Right lobe of liver (tissue), 4 donors: ENCODE measurements at regions not wholly inside any gene's neighbourhood (a gene's known extent, or its start where the extent isn't known, plus 50 kb on each side); places are given as distances from the start of the nearest gene placed in this dataset.

ENCODE experiments used
- POLR2A ChIP-seq: fragments of 450-650 bp; IDR thresholded peaks from one replicate; pipeline ENCODE4 v1.6.1; 2017; ENCODE audit warnings: antibody characterized with exemption, mild to moderate bottlenecking
- TF ChIP-seq, protein P1 (sequence below), 4 donors: fragments of 200-600 bp in 3 of 4; fragments of 450-650 bp in 1 of 4; IDR thresholded peaks; one replicate each; pipeline versions ENCODE4 v1.5.1 to v1.8.0; 2016 to 2022; ENCODE audit warnings: antibody characterized with exemption in 4 of 4, mild to moderate bottlenecking in 2 of 4
- donor health status: DM: no; HTN: no; CAD: no.
- donor health status: DM: no; HTN: no; CAD: no.
- donor health status: DM: no; HTN: yes; CAD: no.

DNA sequence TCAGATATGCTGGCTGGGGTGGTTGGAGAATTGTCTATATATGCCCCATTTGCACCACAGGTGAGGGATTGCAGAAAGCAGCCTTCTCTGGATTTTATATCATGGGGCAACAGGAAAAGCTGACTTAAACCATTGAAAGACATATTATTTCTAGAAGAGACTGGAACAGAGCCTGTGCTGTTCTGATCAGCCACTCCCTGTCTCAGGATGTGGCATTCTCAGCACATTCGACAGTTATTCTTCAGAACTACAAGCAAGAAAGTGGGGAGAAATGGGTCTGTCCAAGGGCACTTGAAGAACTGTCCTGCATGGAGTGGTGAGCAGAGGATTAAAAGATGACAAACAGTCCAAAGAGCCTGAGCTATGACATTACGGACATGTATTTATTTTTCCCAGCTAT lies 67.8 kb upstream of the EPHA5 start:
- TF ChIP-seq, protein P1, sequence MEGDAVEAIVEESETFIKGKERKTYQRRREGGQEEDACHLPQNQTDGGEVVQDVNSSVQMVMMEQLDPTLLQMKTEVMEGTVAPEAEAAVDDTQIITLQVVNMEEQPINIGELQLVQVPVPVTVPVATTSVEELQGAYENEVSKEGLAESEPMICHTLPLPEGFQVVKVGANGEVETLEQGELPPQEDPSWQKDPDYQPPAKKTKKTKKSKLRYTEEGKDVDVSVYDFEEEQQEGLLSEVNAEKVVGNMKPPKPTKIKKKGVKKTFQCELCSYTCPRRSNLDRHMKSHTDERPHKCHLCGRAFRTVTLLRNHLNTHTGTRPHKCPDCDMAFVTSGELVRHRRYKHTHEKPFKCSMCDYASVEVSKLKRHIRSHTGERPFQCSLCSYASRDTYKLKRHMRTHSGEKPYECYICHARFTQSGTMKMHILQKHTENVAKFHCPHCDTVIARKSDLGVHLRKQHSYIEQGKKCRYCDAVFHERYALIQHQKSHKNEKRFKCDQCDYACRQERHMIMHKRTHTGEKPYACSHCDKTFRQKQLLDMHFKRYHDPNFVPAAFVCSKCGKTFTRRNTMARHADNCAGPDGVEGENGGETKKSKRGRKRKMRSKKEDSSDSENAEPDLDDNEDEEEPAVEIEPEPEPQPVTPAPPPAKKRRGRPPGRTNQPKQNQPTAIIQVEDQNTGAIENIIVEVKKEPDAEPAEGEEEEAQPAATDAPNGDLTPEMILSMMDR (IDR thresholded peaks at IDR 0.05): no peak
- TF ChIP-seq POLR2A: no peak
